IMR-90 (cell line): ENCODE measurements at regions not wholly inside any gene's neighbourhood (a gene's known extent, or its start where the extent isn't known, plus 50 kb on each side); places are given as distances from the start of the nearest gene placed in this dataset.

Experiments used
- ATAC-seq: fragments of 200-7000 bp; cut with Tn5 transposase; 2 replicates; pipeline ENCODE4 v1.9.1; 2020; ENCODE audit warnings: low read depth, mild to moderate bottlenecking, moderate library complexity
- BruUV-seq: library from RNA; stranded (reverse); fragments of 400-500 nt; replicated peaks from 2 replicates; lab custom pipeline; 2021; lab: Mats Ljungman, UMichigan
- CTCF ChIA-PET: fragments of 300-600 bp; formaldehyde crosslinking; extraction: SDS; loops from one replicate; lab custom pipeline; 2021; ENCODE audit warnings: antibody characterized with exemption; lab: Yijun Ruan, JAX
- POLR2A ChIA-PET: fragments of 300-600 bp; sonication (Branson Sonifier 250); formaldehyde crosslinking; loops from one replicate; lab custom pipeline; 2022; ENCODE audit warnings: antibody characterized with exemption; ENCODE audit not compliant: unreplicated experiment; lab: Charles Lee
- DNase-seq: peaks from one replicate; pipeline ENCODE4 v3.0.0; 2013
- H2AFZ ChIP-seq: replicated peaks from 2 replicates; pipeline ENCODE3; 2013; ENCODE audit warnings: low read length, mild to moderate bottlenecking; ENCODE audit not compliant: poor library complexity
- H2AK5ac ChIP-seq: 2 replicates; pipeline ENCODE4 v1.6.1; 2013; ENCODE audit warnings: low read depth, low read length, inconsistent platforms
- H2AK9ac ChIP-seq: replicated peaks from 2 replicates; pipeline ENCODE3; 2013; ENCODE audit warnings: mild to moderate bottlenecking, low read depth, low read length, moderate library complexity; ENCODE audit not compliant: poor library complexity
- H2BK120ac ChIP-seq: 2 replicates; pipeline ENCODE4 v1.6.1; 2013; ENCODE audit warnings: low read depth, low read length, inconsistent platforms
- H2BK15ac ChIP-seq: 3 replicates; pipeline ENCODE4 v1.6.1; 2013; ENCODE audit warnings: low read depth, low read length, inconsistent platforms
- H2BK20ac ChIP-seq: 2 replicates; pipeline ENCODE4 v1.6.1; 2013; ENCODE audit warnings: low read depth, mild to moderate bottlenecking, inconsistent platforms, low read length, moderate library complexity
- H2BK5ac ChIP-seq: 2 replicates; pipeline ENCODE4 v1.6.1; 2013; ENCODE audit warnings: mild to moderate bottlenecking, low read depth, low read length, inconsistent platforms; ENCODE audit not compliant: poor library complexity, severe bottlenecking
- H3K14ac ChIP-seq: replicated peaks from 2 replicates; pipeline ENCODE4 v1.6.1; 2013; ENCODE audit warnings: low read depth, low read length, inconsistent platforms
- H3K18ac ChIP-seq: 2 replicates; pipeline ENCODE4 v1.6.1; 2013; ENCODE audit warnings: low read depth, low read length, control low read depth
- H3K23ac ChIP-seq: 2 replicates; pipeline ENCODE4 v1.6.1; 2013; ENCODE audit warnings: low read depth, low read length, inconsistent platforms
- H3K27ac ChIP-seq: 2 replicates; pipeline ENCODE4 v1.5.1; 2013; ENCODE audit warnings: mild to moderate bottlenecking, control low read depth, low read length; ENCODE audit not compliant: insufficient read depth
- H3K27me3 ChIP-seq: 2 replicates; pipeline ENCODE4 v1.6.1; 2013; ENCODE audit warnings: low read length; ENCODE audit not compliant: control insufficient read depth, insufficient read depth
- H3K36me3 ChIP-seq: 2 replicates; pipeline ENCODE4 v1.6.1; 2013; ENCODE audit warnings: low read length, mixed read lengths; ENCODE audit not compliant: control insufficient read depth, insufficient read depth
- H3K4ac ChIP-seq: 2 replicates; pipeline ENCODE4 v1.6.1; 2013; ENCODE audit warnings: low read depth, low read length, inconsistent platforms
- H3K4me1 ChIP-seq: 2 replicates; pipeline ENCODE4 v1.6.1; 2013; ENCODE audit warnings: low read length, mixed read lengths; ENCODE audit not compliant: control insufficient read depth, insufficient read depth
- H3K4me2 ChIP-seq: 2 replicates; pipeline ENCODE4 v1.6.1; 2013; ENCODE audit warnings: low read depth, mild to moderate bottlenecking, control low read depth, low read length, moderate library complexity
- H3K4me3 ChIP-seq: 2 replicates; pipeline ENCODE4 v1.5.1; 2013; ENCODE audit warnings: low read depth, mild to moderate bottlenecking, control low read depth, low read length, moderate library complexity; ENCODE audit not compliant: insufficient read depth
- H3K56ac ChIP-seq: 2 replicates; pipeline ENCODE4 v1.6.1; 2013; ENCODE audit warnings: low read length, inconsistent platforms; ENCODE audit not compliant: insufficient read depth; ENCODE audit errors: extremely low read depth
- H3K79me1 ChIP-seq, 2 experiments: 2 replicates each; pipeline ENCODE4 v1.6.1; 2013; ENCODE audit warnings: low read length in 2 of 2, inconsistent platforms in 1 of 2, low read depth in 1 of 2
- H3K9ac ChIP-seq: 2 replicates; pipeline ENCODE4 v1.6.1; 2013; ENCODE audit warnings: low read depth, low read length, control low read depth
- H3K9me1 ChIP-seq: 2 replicates; pipeline ENCODE4 v1.6.1; 2013; ENCODE audit warnings: low read length, inconsistent platforms; ENCODE audit not compliant: insufficient read depth
- H3K9me3 ChIP-seq: 2 replicates; pipeline ENCODE4 v1.6.1; 2013; ENCODE audit warnings: low read length; ENCODE audit not compliant: control insufficient read depth, insufficient read depth
- H4K20me1 ChIP-seq: 2 replicates; pipeline ENCODE4 v1.6.1; 2013; ENCODE audit warnings: low read length, inconsistent platforms; ENCODE audit not compliant: insufficient read depth
- H4K5ac ChIP-seq: 2 replicates; pipeline ENCODE4 v1.6.1; 2013; ENCODE audit warnings: mild to moderate bottlenecking, low read depth, low read length, control low read depth
- H4K8ac ChIP-seq, 2 experiments: 2 replicates each; pipeline ENCODE4 v1.6.1; 2013; ENCODE audit warnings: low read depth in 2 of 2, low read length in 2 of 2, control low read depth in 1 of 2, inconsistent platforms in 1 of 2
- H4K91ac ChIP-seq: 2 replicates; pipeline ENCODE4 v1.6.1; 2013; ENCODE audit warnings: low read depth, low read length, inconsistent platforms; ENCODE audit not compliant: insufficient read depth
- BHLHE40 ChIP-seq: fragments of 150-350 bp; IDR thresholded peaks from 2 replicates; pipeline ENCODE4 v1.6.1; 2016; ENCODE audit warnings: mild to moderate bottlenecking, low read depth, low read length
- CEBPB ChIP-seq: IDR thresholded peaks from 2 replicates; pipeline ENCODE4 v1.6.1; 2012; ENCODE audit warnings: low read depth, low read length, improper control_type of control experiment
- CHD1 ChIP-seq: IDR thresholded peaks from 2 replicates; pipeline ENCODE4 v1.6.1; 2012; ENCODE audit warnings: low read depth, low read length, improper control_type of control experiment
- FOS ChIP-seq: fragments of 150-350 bp; IDR thresholded peaks from 2 replicates; pipeline ENCODE4 v1.6.1; 2016; ENCODE audit warnings: low read depth, low read length
- MAFK ChIP-seq: IDR thresholded peaks from 2 replicates; pipeline ENCODE4 v1.6.1; 2012; ENCODE audit warnings: low read depth, low read length, improper control_type of control experiment
- MAZ ChIP-seq: IDR thresholded peaks from 2 replicates; pipeline ENCODE4 v1.6.1; 2012; ENCODE audit warnings: low read depth, mild to moderate bottlenecking, low read length, improper control_type of control experiment, moderate library complexity, borderline replicate concordance
- MXI1 ChIP-seq: IDR thresholded peaks from 2 replicates; pipeline ENCODE4 v1.6.1; 2012; ENCODE audit warnings: low read depth, mild to moderate bottlenecking, low read length, moderate library complexity, borderline replicate concordance
- NFE2L2 ChIP-seq: fragments of 150-350 bp; IDR thresholded peaks from 2 replicates; pipeline ENCODE4 v1.6.1; 2016; ENCODE audit warnings: low read depth, mild to moderate bottlenecking, low read length
- POLR2A ChIP-seq: IDR thresholded peaks from 2 replicates; pipeline ENCODE4 v1.6.1; 2012; ENCODE audit warnings: mild to moderate bottlenecking, low read depth, low read length
- RAD21 ChIP-seq: IDR thresholded peaks from 2 replicates; pipeline ENCODE4 v1.6.1; 2012; ENCODE audit warnings: low read length, improper control_type of control experiment
- RCOR1 ChIP-seq: IDR thresholded peaks from 2 replicates; pipeline ENCODE4 v1.6.1; 2012; ENCODE audit warnings: mild to moderate bottlenecking, low read length, improper control_type of control experiment; ENCODE audit not compliant: insufficient replicate concordance
- RFX5 ChIP-seq: IDR thresholded peaks from 2 replicates; pipeline ENCODE4 v1.8.0; 2012; ENCODE audit warnings: low read depth, mild to moderate bottlenecking, low read length, moderate library complexity
- SMC3 ChIP-seq: fragments of 150-350 bp; IDR thresholded peaks from 2 replicates; pipeline ENCODE4 v1.6.1; 2016; ENCODE audit warnings: low read depth, mild to moderate bottlenecking, antibody characterized with exemption, low read length, moderate library complexity
- WGBS, 2 experiments: methylation state at CpG; one replicate each; pipeline versions ENCODE4 v1.1.5 to v1.1.7; 2013; ENCODE audit warnings: missing lambda C conversion rate in 2 of 2; ENCODE audit not compliant: insufficient read length in 1 of 2; ENCODE audit errors: extremely low coverage in 2 of 2; 5-methylcytosine and 5-hydroxymethylcytosine counted together
- dilution Hi-C: fragments of 300-500 bp; cut with HindIII; formaldehyde crosslinking; loops from one replicate; pipeline ENCODE4 v1.14.3; 2018; ENCODE audit warnings: low sequenced_read_pairs; ENCODE audit not compliant: unreplicated experiment
- in situ Hi-C: fragments of 300-500 bp; cut with MboI; formaldehyde crosslinking; loops from 3 replicates; pipeline ENCODE4 v1.14.3; 2019; ENCODE audit warnings: low sequenced_read_pairs, inconsistent platforms, mixed read lengths
- intact Hi-C: fragments of 100-400 bp; cut with micrococcal nuclease; formaldehyde crosslinking; loops from 2 replicates; pipeline ENCODE4 v1.10.0; 2022
- TF ChIP-seq, protein P1 (sequence below): fragments of 150-350 bp; IDR thresholded peaks from 2 replicates; pipeline ENCODE4 v1.6.1; 2017; ENCODE audit warnings: mild to moderate bottlenecking, antibody characterized with exemption, low read length, low read depth
- TF ChIP-seq, protein P2 (sequence below): conservative IDR thresholded peaks from 2 replicates; pipeline ENCODE4 v1.5.1; 2012; ENCODE audit warnings: mild to moderate bottlenecking, low read depth, low read length, improper control_type of control experiment
- TF ChIP-seq, protein P3 (sequence below): fragments of 150-350 bp; IDR thresholded peaks from 2 replicates; pipeline ENCODE4 v1.6.1; 2016; ENCODE audit warnings: low read depth, mild to moderate bottlenecking, low read length, moderate library complexity, borderline replicate concordance

DNA sequence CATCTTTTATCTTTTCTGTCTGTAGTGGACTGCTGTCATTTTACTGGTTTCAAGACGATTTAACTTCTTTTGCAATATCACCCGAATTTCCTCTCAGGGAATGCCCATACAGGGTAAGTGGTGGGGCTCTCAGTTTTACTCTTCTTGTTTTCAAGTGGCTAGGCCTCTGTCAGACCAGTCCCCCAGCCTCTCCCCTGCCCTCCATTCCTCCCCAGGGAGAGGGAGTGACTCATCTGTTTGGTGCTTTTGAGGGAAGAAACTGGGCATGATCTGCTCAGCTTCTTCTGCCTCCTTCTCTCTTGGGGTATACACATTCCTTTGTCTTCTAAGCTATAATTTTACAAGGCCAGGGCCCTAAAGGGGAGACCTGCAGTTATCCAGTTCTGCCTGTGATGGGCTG, 332.0 kb downstream of the CBLN1 start:
- Histone ChIP-seq H3K9me1 (no peaks in the 10 kb centered on the region), H3K79me1 (no peaks in the 10 kb centered on the region), H2BK15ac (no peak overlapping the region), H2BK120ac (peak overlapping the region; percentile 25; the same call in 1 of the 2 replicates), H2AK9ac (no peak overlapping the region), H3K36me3 (no peaks in the 10 kb centered on the region), H2BK5ac (no peak overlapping the region), H2AK5ac (no peak overlapping the region), H4K20me1 (no peaks in the 10 kb centered on the region), H3K23ac (no peak overlapping the region), H3K18ac (no peak overlapping the region), H4K91ac (no peak overlapping the region), H3K4me2 (no peak overlapping the region), H4K5ac (no peak overlapping the region), H3K14ac (no peak overlapping the region), H3K4me1 (no peaks in the 10 kb centered on the region), H3K56ac (no peak overlapping the region), H3K9me3 (no peaks in the 10 kb centered on the region), H3K4ac (no peak overlapping the region), H2AFZ (no peak overlapping the region), H4K8ac (no peak overlapping the region), H3K9ac (no peak overlapping the region), H2BK20ac (no peak overlapping the region), H3K27me3 (peaks cover 11% of the 10 kb centered on the region), H3K4me3 (no peak overlapping the region), H3K27ac (no peak overlapping the region)
- CTCF ChIA-PET = no interaction called here
- no peak for TF ChIP-seq SMC3
- TF ChIP-seq POLR2A = no peak
- no peak for TF ChIP-seq RFX5
- TF ChIP-seq, protein P1, sequence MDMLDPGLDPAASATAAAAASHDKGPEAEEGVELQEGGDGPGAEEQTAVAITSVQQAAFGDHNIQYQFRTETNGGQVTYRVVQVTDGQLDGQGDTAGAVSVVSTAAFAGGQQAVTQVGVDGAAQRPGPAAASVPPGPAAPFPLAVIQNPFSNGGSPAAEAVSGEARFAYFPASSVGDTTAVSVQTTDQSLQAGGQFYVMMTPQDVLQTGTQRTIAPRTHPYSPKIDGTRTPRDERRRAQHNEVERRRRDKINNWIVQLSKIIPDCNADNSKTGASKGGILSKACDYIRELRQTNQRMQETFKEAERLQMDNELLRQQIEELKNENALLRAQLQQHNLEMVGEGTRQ = no peak
- TF ChIP-seq RAD21 = no peak
- TF ChIP-seq BHLHE40 = no peak
- no peak for TF ChIP-seq CEBPB
- no peak for TF ChIP-seq NFE2L2
- no peak for TF ChIP-seq MAFK
- TF ChIP-seq FOS = no peak
- TF ChIP-seq, protein P2, sequence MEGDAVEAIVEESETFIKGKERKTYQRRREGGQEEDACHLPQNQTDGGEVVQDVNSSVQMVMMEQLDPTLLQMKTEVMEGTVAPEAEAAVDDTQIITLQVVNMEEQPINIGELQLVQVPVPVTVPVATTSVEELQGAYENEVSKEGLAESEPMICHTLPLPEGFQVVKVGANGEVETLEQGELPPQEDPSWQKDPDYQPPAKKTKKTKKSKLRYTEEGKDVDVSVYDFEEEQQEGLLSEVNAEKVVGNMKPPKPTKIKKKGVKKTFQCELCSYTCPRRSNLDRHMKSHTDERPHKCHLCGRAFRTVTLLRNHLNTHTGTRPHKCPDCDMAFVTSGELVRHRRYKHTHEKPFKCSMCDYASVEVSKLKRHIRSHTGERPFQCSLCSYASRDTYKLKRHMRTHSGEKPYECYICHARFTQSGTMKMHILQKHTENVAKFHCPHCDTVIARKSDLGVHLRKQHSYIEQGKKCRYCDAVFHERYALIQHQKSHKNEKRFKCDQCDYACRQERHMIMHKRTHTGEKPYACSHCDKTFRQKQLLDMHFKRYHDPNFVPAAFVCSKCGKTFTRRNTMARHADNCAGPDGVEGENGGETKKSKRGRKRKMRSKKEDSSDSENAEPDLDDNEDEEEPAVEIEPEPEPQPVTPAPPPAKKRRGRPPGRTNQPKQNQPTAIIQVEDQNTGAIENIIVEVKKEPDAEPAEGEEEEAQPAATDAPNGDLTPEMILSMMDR = no peak
- no peak for TF ChIP-seq CHD1
- no peak for TF ChIP-seq RCOR1
- no peak for TF ChIP-seq MAZ
- TF ChIP-seq MXI1 = no peak
- TF ChIP-seq, protein P3, sequence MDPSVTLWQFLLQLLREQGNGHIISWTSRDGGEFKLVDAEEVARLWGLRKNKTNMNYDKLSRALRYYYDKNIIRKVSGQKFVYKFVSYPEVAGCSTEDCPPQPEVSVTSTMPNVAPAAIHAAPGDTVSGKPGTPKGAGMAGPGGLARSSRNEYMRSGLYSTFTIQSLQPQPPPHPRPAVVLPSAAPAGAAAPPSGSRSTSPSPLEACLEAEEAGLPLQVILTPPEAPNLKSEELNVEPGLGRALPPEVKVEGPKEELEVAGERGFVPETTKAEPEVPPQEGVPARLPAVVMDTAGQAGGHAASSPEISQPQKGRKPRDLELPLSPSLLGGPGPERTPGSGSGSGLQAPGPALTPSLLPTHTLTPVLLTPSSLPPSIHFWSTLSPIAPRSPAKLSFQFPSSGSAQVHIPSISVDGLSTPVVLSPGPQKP = no peak
- POLR2A ChIA-PET = no interaction called here
- intact Hi-C loops (no loop called here), in situ Hi-C loops (no loop called here), dilution Hi-C loops (no loop called here)
- WGBS, 2 experiments = no CpG with 5 or more reads among the region's 2 CpGs
- DNase-seq = peak; percentile 19
- peak; percentile 76 for ATAC-seq
- no TSS peak for BruUV-seq
